Kidney capillary endothelial cell (primary cell): ENCODE measurements at regions not wholly inside any gene's neighbourhood (a gene's known extent, or its start where the extent isn't known, plus 50 kb on each side); places are given as distances from the start of the nearest gene placed in this dataset.
"Not testable (repeated sequence)": the region's sequence is repeated elsewhere in the genome, so short reads cannot be mapped to it uniquely, and the experiment has no call there.

Experiments
- DNase-seq: peaks from one replicate; pipeline ENCODE4 v3.0.0-alpha.2; 2018; ENCODE audit warnings: low spot score

DNA sequence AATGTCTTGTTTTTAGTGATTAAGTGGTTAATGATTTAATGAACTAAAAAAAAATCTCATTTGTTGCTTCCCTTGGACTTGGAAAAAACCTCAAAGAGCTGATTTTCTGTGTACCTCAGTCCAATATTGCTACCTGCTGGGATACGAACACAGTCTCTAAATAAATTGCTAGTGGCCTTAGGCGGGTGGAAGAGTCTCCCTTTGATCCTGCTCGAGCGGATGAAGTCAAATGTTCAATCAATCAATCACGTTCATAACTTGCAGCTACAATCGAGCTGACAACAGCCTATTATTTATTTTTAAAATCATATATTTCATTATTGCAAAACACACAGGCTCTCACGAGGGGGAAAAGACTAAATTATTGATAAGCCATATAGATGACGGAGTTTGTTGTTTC is 57.3 kb upstream of the HABP2 start:
- no peak for DNase-seq

DNA sequence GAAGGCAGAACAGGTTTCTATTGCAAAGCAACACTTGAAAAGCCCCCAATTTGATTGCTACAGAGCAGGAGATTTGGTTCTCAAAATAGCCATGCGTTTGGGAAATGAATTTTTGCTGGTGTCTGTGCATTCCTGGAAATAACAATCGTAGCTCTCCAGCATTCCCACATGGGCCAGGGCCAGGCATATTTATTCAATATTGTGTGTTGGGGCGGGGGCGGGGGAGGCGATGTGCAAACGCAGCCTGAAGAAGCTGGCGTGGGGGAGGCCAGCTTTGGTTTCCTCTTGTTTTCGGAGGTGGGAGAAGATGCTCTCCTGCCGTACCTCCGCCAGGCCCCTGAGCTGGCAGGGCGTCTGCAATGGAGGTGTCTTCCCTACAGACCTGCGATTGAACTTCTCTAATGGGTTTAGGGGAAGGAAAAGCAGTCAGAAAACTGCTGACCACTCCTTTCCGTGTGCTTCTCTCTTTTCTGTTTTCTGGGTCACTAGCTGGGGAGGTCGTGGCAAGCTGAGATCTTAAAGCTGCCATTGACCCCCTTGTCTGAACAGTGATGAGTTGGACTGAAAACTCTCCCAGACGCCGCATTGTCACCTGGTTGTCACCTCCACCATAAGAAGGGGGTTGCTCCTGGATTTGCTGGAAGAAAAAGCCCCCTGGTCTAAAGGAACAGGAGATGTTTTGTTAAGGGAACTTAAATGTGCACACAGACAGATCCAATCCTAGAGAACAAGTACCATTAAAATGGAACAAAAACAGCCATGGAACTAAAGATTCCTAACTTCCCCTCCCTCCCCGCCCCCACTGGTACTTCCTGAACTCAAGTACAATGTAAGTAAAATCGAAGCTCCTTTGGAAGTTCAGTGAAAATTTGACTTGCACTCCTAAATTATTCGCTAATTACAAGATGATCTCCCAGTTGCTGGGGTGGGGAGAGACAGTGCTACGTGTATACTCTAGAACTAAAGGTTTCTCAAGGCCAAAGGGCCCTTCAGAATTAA is 56.4 kb upstream of the HABP2 start:
- no peak for DNase-seq

DNA sequence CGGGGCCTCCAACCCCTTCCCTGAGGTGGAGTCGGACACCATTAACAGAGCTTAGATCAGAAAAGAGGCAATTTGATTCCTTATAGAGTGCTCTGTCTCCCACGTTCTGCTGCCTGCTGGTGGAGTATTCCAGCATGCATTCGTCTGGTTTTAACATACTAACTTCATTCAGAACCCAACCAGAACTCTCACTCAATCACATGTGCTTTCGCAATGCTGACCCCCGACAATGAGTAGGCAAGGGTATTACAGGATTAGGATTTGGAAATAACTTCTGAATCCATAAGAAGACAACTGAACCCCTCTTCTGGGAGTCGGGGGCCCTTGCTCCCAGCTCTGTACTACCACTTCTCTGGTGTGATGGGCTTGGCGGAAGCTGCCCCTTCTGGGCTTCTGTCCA is 55.7 kb upstream of the HABP2 start:
- no peak for DNase-seq

DNA sequence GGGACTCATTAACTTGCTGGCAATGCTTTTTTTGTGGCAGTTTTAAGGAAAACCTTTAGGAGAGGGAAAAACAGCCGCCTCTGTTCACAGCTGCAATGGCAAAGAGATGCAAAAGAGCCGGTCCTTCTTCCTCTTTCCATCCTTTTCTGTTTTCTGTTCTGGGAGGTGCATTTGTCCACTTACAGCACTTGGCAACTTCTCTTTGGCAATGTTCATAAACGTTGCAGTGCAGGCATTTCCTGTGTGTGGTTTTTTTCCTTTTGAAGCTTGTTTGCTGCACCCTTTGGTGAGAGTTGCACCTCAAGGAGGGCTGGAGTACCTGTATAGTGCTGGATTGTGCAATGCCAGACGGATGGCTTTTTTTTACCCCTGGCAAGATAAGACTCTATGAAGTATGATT is 53.9 kb upstream of the HABP2 start:
- DNase-seq: no peak

DNA sequence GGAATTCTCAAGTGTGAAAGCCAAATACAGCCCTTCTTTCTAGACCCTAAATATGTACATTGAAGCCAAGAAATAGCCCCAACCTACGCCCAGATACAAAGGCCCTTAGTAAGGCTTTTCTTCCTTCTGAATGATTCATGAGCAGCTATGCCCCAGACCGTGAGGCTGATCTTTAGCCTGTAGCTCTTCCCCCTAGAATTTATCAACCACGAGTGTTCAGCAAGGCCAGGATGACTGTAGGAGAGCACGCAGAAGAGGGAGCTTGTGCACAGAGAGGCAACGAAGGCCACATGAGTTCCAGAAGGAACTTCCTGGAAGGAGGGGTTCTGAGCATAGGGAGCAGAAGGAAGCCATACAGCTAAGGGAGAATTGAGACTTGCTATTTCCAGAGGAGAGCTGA is 53.0 kb upstream of the HABP2 start:
- DNase-seq: no peak

DNA sequence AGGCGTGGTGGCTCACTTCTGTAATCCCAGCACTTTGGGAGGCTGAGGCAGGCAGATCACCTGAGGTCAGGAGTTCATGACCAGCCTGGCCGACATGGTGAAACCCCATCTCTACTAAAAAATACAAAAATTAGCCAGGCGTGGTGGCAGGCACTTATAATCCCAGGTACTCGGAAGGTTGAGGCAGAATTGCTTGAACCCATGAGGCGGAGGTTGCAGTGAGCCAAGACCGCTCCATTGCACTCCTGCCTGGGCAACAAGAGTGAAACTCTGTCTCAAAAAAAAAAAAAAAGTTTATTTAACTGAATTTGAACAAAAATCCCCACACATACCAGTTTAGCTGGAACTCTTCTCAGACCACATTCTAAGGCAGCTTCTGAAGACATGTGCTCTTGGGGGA is 51.8 kb upstream of the HABP2 start:
- not testable (repeated sequence) for DNase-seq
